Calu3 (cell line): ENCODE measurements at regions not wholly inside any gene's neighbourhood (a gene's known extent, or its start where the extent isn't known, plus 50 kb on each side); places are given as distances from the start of the nearest gene placed in this dataset.

Experiments used
- BruUV-seq: library from RNA; stranded (reverse); fragments of 400-500 nt; replicated peaks from 2 replicates; lab custom pipeline; 2021; lab: Mats Ljungman, UMichigan
- CTCF ChIA-PET: fragments of 300-600 bp; sonication (Branson Sonifier 250); formaldehyde crosslinking; loops from one replicate; lab custom pipeline; 2022; ENCODE audit warnings: antibody characterized with exemption; lab: Charles Lee
- DNase-seq: peaks from one replicate; pipeline ENCODE4 v3.0.0; 2022
- H3K27ac Mint-ChIP-seq: one replicate; pipeline ENCODE4 v1.8.0; 2022; ENCODE audit warnings: mixed read lengths; ENCODE audit not compliant: unreplicated experiment
- H3K27me3 Mint-ChIP-seq: one replicate; pipeline ENCODE4 v1.8.0; 2022; ENCODE audit warnings: mixed read lengths; ENCODE audit not compliant: unreplicated experiment
- H3K36me3 Mint-ChIP-seq: one replicate; pipeline ENCODE4 v1.8.0; 2022; ENCODE audit warnings: mild to moderate bottlenecking, moderate library complexity, mixed read lengths; ENCODE audit not compliant: insufficient read depth, unreplicated experiment
- H3K4me1 Mint-ChIP-seq: one replicate; pipeline ENCODE4 v1.8.0; 2022; ENCODE audit warnings: mild to moderate bottlenecking, low read depth, mixed read lengths; ENCODE audit not compliant: unreplicated experiment
- H3K4me3 Mint-ChIP-seq: one replicate; pipeline ENCODE4 v1.8.0; 2022; ENCODE audit warnings: mild to moderate bottlenecking, low read depth, moderate library complexity, mixed read lengths; ENCODE audit not compliant: unreplicated experiment
- H3K9me3 Mint-ChIP-seq: one replicate; pipeline ENCODE4 v1.8.0; 2022; ENCODE audit warnings: low read depth, mixed read lengths; ENCODE audit not compliant: unreplicated experiment
- CTCF ChIP-seq: fragments of 200-600 bp; IDR thresholded peaks from one replicate; pipeline ENCODE4 v1.8.0; 2022; ENCODE audit warnings: antibody characterized with exemption; ENCODE audit not compliant: unreplicated experiment
- intact Hi-C: fragments of 100-400 bp; cut with micrococcal nuclease; formaldehyde crosslinking; loops from one replicate; pipeline ENCODE4 v1.10.0; 2022; ENCODE audit not compliant: unreplicated experiment

- BruUV-seq = no TSS peak
- H3K27ac Mint-ChIP-seq = no peak overlapping the region
- no peaks in the 10 kb centered on the region for H3K27me3 Mint-ChIP-seq
Measured at GRCh38 chr11:134923441-134923840, 511.4 kb upstream of the B3GAT1 start.

GRCh38 chr11:134921938-134922337 is 509.9 kb upstream of the B3GAT1 start:
- no peak overlapping the region for H3K27ac Mint-ChIP-seq
- peaks cover 27% of the 10 kb centered on the region for H3K9me3 Mint-ChIP-seq
- BruUV-seq = no TSS peak
- no peak for DNase-seq
- TF ChIP-seq CTCF = no peak
- no peak overlapping the region for H3K4me3 Mint-ChIP-seq
- no peaks in the 10 kb centered on the region for H3K27me3 Mint-ChIP-seq
- H3K4me1 Mint-ChIP-seq = no peaks in the 10 kb centered on the region
- CTCF ChIA-PET = no interaction called here
- no peaks in the 10 kb centered on the region for H3K36me3 Mint-ChIP-seq
- intact Hi-C loops = no loop called here

More at GRCh38 chr11:134923441-134923840, 511.4 kb upstream of the B3GAT1 start:
- Mint-ChIP-seq H3K4me1 (no peaks in the 10 kb centered on the region), H3K36me3 (no peaks in the 10 kb centered on the region), H3K9me3 (peaks cover 27% of the 10 kb centered on the region), H3K4me3 (no peak overlapping the region)
- no peak for TF ChIP-seq CTCF
- no peak for DNase-seq
- intact Hi-C loops = no loop called here
- CTCF ChIA-PET = no interaction called here

- no peaks in the 10 kb centered on the region for H3K36me3 Mint-ChIP-seq
- H3K27ac Mint-ChIP-seq = no peak overlapping the region
- CTCF ChIA-PET = no interaction called here
- H3K27me3 Mint-ChIP-seq = no peaks in the 10 kb centered on the region
- H3K9me3 Mint-ChIP-seq = peaks cover 25% of the 10 kb centered on the region
- H3K4me1 Mint-ChIP-seq = no peaks in the 10 kb centered on the region
- TF ChIP-seq CTCF = no peak
- DNase-seq = no peak
- no peak overlapping the region for H3K4me3 Mint-ChIP-seq
- no TSS peak for BruUV-seq
- intact Hi-C loops = no loop called here
Measured at GRCh38 chr11:134920851-134921608, 509.0 kb upstream of the B3GAT1 start.

GRCh38 chr11:134916421-134917213 is 504.6 kb upstream of the B3GAT1 start:
- intact Hi-C loops = no loop called here
- no peak for TF ChIP-seq CTCF
- Mint-ChIP-seq H3K27me3 (no peaks in the 10 kb centered on the region), H3K4me3 (no peak overlapping the region), H3K27ac (no peak overlapping the region), H3K9me3 (peaks cover 25% of the 10 kb centered on the region), H3K36me3 (no peaks in the 10 kb centered on the region), H3K4me1 (no peaks in the 10 kb centered on the region)
- no TSS peak for BruUV-seq
- DNase-seq = no peak
- CTCF ChIA-PET = no interaction called here
